ENCODE measurements at regions not wholly inside any gene's neighbourhood (a gene's known extent, or its start where the extent isn't known, plus 50 kb on each side); places are given as distances from the start of the nearest gene placed in this dataset.

DNA sequence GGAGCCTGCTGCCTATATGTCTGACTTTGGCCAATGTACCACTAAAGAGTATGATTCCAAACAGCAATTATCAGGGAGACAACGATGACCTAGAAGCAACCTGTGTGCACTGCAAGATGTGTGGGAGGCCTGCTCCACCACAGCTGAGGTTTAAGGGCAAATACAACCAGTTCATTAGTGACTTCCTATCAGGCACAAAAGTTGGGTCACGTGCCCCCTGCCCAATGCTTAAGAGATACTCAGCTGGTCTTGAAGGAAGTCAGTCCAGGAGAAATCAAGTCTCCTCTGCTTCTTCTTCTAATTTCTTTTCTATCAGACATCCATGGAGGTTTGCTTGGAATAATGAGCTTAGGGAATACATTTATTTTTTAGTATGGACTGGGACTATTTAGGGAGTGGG is 296.0 kb downstream of the HLX start:
- H3K27me3 Mint-ChIP-seq: peaks cover 31% of the 10 kb centered on the region
- no peak overlapping the region for H3K27ac Mint-ChIP-seq
- H3K9me3 Mint-ChIP-seq: no peaks in the 10 kb centered on the region
- DNase-seq (ENCODE audit: extremely low spot score, unreplicated experiment): no peak
- H3K4me3 Mint-ChIP-seq: no peak overlapping the region
- peaks cover under 1% of the 10 kb centered on the region for H3K4me1 Mint-ChIP-seq (ENCODE audit: unreplicated experiment)
- TF ChIP-seq, protein P1, sequence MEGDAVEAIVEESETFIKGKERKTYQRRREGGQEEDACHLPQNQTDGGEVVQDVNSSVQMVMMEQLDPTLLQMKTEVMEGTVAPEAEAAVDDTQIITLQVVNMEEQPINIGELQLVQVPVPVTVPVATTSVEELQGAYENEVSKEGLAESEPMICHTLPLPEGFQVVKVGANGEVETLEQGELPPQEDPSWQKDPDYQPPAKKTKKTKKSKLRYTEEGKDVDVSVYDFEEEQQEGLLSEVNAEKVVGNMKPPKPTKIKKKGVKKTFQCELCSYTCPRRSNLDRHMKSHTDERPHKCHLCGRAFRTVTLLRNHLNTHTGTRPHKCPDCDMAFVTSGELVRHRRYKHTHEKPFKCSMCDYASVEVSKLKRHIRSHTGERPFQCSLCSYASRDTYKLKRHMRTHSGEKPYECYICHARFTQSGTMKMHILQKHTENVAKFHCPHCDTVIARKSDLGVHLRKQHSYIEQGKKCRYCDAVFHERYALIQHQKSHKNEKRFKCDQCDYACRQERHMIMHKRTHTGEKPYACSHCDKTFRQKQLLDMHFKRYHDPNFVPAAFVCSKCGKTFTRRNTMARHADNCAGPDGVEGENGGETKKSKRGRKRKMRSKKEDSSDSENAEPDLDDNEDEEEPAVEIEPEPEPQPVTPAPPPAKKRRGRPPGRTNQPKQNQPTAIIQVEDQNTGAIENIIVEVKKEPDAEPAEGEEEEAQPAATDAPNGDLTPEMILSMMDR (conservative IDR thresholded peaks at IDR 0.05): no peak
- no peaks in the 10 kb centered on the region for H3K36me3 Mint-ChIP-seq

- H3K27me3 Mint-ChIP-seq: peaks cover 33% of the 10 kb centered on the region
- no peaks in the 10 kb centered on the region for H3K36me3 Mint-ChIP-seq
- no peaks in the 10 kb centered on the region for H3K9me3 Mint-ChIP-seq
- DNase-seq (ENCODE audit: extremely low spot score, unreplicated experiment): no peak
- no peak overlapping the region for H3K27ac Mint-ChIP-seq
- TF ChIP-seq, protein P1 (conservative IDR thresholded peaks at IDR 0.05): no peak
- H3K4me1 Mint-ChIP-seq (ENCODE audit: unreplicated experiment): no peaks in the 10 kb centered on the region
- no peak overlapping the region for H3K4me3 Mint-ChIP-seq
Measured at GRCh38 chr1:221180704-221181368, 301.6 kb downstream of the HLX start.

GRCh38 chr1:221182791-221183533 is 303.7 kb downstream of the HLX start:
- Mint-ChIP-seq H3K27me3 (peaks cover 31% of the 10 kb centered on the region), H3K4me3 (no peak overlapping the region), H3K9me3 (no peaks in the 10 kb centered on the region), H3K27ac (no peak overlapping the region), H3K36me3 (no peaks in the 10 kb centered on the region), H3K4me1 (ENCODE audit: unreplicated experiment) (no peaks in the 10 kb centered on the region)
- DNase-seq (ENCODE audit: extremely low spot score, unreplicated experiment): no peak
- TF ChIP-seq, protein P1 (conservative IDR thresholded peaks at IDR 0.05): no peak

- no peak for DNase-seq (ENCODE audit: extremely low spot score, unreplicated experiment)
- Mint-ChIP-seq H3K36me3 (no peaks in the 10 kb centered on the region), H3K4me1 (ENCODE audit: unreplicated experiment) (no peaks in the 10 kb centered on the region), H3K27me3 (peaks cover 28% of the 10 kb centered on the region), H3K4me3 (no peak overlapping the region), H3K27ac (no peak overlapping the region), H3K9me3 (no peaks in the 10 kb centered on the region)
- TF ChIP-seq, protein P1 (conservative IDR thresholded peaks at IDR 0.05): no peak
Measured at GRCh38 chr1:221184131-221184794, 305.0 kb downstream of the HLX start.

GRCh38 chr1:221187174-221187573 is 307.9 kb downstream of the HLX start:
- H3K27ac Mint-ChIP-seq: no peak overlapping the region
- H3K4me3 Mint-ChIP-seq: no peak overlapping the region
- peaks cover 14% of the 10 kb centered on the region for H3K27me3 Mint-ChIP-seq
- H3K4me1 Mint-ChIP-seq (ENCODE audit: unreplicated experiment): no peaks in the 10 kb centered on the region
- no peaks in the 10 kb centered on the region for H3K9me3 Mint-ChIP-seq
- H3K36me3 Mint-ChIP-seq: no peaks in the 10 kb centered on the region
- TF ChIP-seq, protein P1 (conservative IDR thresholded peaks at IDR 0.05): no peak
- DNase-seq (ENCODE audit: extremely low spot score, unreplicated experiment): no peak

Data from type B pancreatic cell (in vitro differentiated cells).